HEK293 (cell line): ENCODE measurements at regions not wholly inside any gene's neighbourhood (a gene's known extent, or its start where the extent isn't known, plus 50 kb on each side); places are given as distances from the start of the nearest gene placed in this dataset.

Experiments used
- CTCF ChIA-PET: fragments of 350-600 bp; formaldehyde crosslinking; extraction: SDS; loops from one replicate; lab custom pipeline; 2021; ENCODE audit warnings: antibody characterized with exemption; lab: Yijun Ruan, JAX
- POLR2A ChIA-PET: fragments of 300-600 bp; formaldehyde crosslinking; extraction: SDS; loops from one replicate; lab custom pipeline; 2020; ENCODE audit warnings: antibody characterized with exemption, inconsistent platforms; lab: Yijun Ruan, JAX
- H3K27ac ChIP-seq: fragments of 200-500 bp; sonication (Bioruptor generic); 2 replicates; pipeline ENCODE4 v1.5.1; 2014; ENCODE audit warnings: low read depth, low read length, control low read depth, inconsistent platforms; ENCODE audit errors: extremely low read depth
- H3K36me3 ChIP-seq, 2 experiments: fragments of 200-500 bp in 1 of 2; sonication (Bioruptor generic) in 1 of 2; 1 replicate in 1 of 2; 2 replicates in 1 of 2; pipeline ENCODE4 v1.5.1; 2014 to 2017; ENCODE audit warnings: inconsistent platforms in 2 of 2, low read length in 2 of 2; ENCODE audit not compliant: control insufficient read depth in 2 of 2, insufficient read depth in 1 of 2
- H3K4me1 ChIP-seq: fragments of 200-500 bp; sonication (Bioruptor generic); 2 replicates; pipeline ENCODE4 v1.5.1; 2014; ENCODE audit warnings: mild to moderate bottlenecking, low read length, inconsistent platforms; ENCODE audit not compliant: control insufficient read depth, insufficient read depth
- H3K4me3 ChIP-seq: 2 replicates; pipeline ENCODE4 v1.5.1; 2011; ENCODE audit warnings: low read depth, mild to moderate bottlenecking, control low read depth, low read length, moderate library complexity
- H3K9me3 ChIP-seq: fragments of 200-500 bp; sonication (Bioruptor generic); 2 replicates; pipeline ENCODE4 v1.5.1; 2014; ENCODE audit warnings: low read depth, low read length, inconsistent platforms; ENCODE audit not compliant: control insufficient read depth, insufficient read depth
- HOXD13 ChIP-seq: sonication (generic); formaldehyde crosslinking; IDR thresholded peaks from 2 replicates; pipeline ENCODE4 v1.8.0; 2022; ENCODE audit warnings: missing genetic modification reagents, borderline replicate concordance
- IKZF3 ChIP-seq: fragments of 450-650 bp; IDR thresholded peaks from 2 replicates; pipeline ENCODE4 v1.5.0; 2018; ENCODE audit warnings: missing biosample characterization, mild to moderate bottlenecking, missing genetic modification characterization, moderate library complexity
- RBAK ChIP-seq: fragments of 450-650 bp; formaldehyde crosslinking; IDR thresholded peaks from 2 replicates; pipeline ENCODE4 v1.5.1; 2016; ENCODE audit warnings: missing biosample characterization, missing genetic modification characterization
- SP2 ChIP-seq: fragments of 450-650 bp; formaldehyde crosslinking; IDR thresholded peaks from 2 replicates; pipeline ENCODE4 v1.5.1; 2016; ENCODE audit warnings: missing biosample characterization, missing genetic modification characterization
- ZBTB8A ChIP-seq: fragments of 450-650 bp; formaldehyde crosslinking; IDR thresholded peaks from 2 replicates; pipeline ENCODE4 v1.5.1; 2016; ENCODE audit warnings: missing biosample characterization, missing genetic modification characterization
- ZNF121 ChIP-seq: fragments of 450-650 bp; formaldehyde crosslinking; IDR thresholded peaks from 2 replicates; pipeline ENCODE4 v1.5.1; 2016; ENCODE audit warnings: missing biosample characterization, missing genetic modification characterization
- ZNF132 ChIP-seq: fragments of 450-650 bp; formaldehyde crosslinking; IDR thresholded peaks from 2 replicates; pipeline ENCODE4 v1.5.1; 2017; ENCODE audit warnings: missing biosample characterization, missing genetic modification characterization, borderline replicate concordance
- ZNF157 ChIP-seq: fragments of 450-650 bp; formaldehyde crosslinking; IDR thresholded peaks from 2 replicates; pipeline ENCODE4 v1.5.1; 2016; ENCODE audit warnings: missing biosample characterization, missing genetic modification characterization
- ZNF16 ChIP-seq: fragments of 450-650 bp; formaldehyde crosslinking; IDR thresholded peaks from 2 replicates; pipeline ENCODE4 v1.5.1; 2016; ENCODE audit warnings: low read depth, missing biosample characterization, missing genetic modification characterization
- ZNF391 ChIP-seq: fragments of 450-650 bp; formaldehyde crosslinking; IDR thresholded peaks from 2 replicates; pipeline ENCODE4 v1.5.1; 2016; ENCODE audit warnings: low read depth, missing biosample characterization, missing genetic modification characterization, borderline replicate concordance
- ZNF501 ChIP-seq: fragments of 450-650 bp; formaldehyde crosslinking; IDR thresholded peaks from 2 replicates; pipeline ENCODE4 v1.5.1; 2016; ENCODE audit warnings: missing biosample characterization, missing genetic modification characterization
- ZNF548 ChIP-seq: fragments of 450-650 bp; formaldehyde crosslinking; IDR thresholded peaks from 2 replicates; pipeline ENCODE4 v1.5.1; 2016; ENCODE audit warnings: missing biosample characterization, missing genetic modification characterization
- ZNF776 ChIP-seq: fragments of 450-650 bp; formaldehyde crosslinking; IDR thresholded peaks from 2 replicates; pipeline ENCODE4 v1.5.0; 2017; ENCODE audit warnings: missing biosample characterization, missing genetic modification characterization, borderline replicate concordance
- TF ChIP-seq, protein P1 (sequence below): fragments of 450-650 bp; formaldehyde crosslinking; IDR thresholded peaks from 2 replicates; pipeline ENCODE4 v1.5.1; 2017; ENCODE audit warnings: missing biosample characterization, missing genetic modification characterization
- TF ChIP-seq, protein P2 (sequence below): fragments of 450-650 bp; formaldehyde crosslinking; IDR thresholded peaks from 2 replicates; pipeline ENCODE4 v1.5.1; 2016; ENCODE audit warnings: missing biosample characterization, missing genetic modification characterization
- TF ChIP-seq, protein P3 (sequence below): fragments of 450-650 bp; formaldehyde crosslinking; IDR thresholded peaks from 2 replicates; pipeline ENCODE4 v1.5.1; 2016; ENCODE audit warnings: missing biosample characterization, missing genetic modification characterization
- TF ChIP-seq, protein P4 (sequence below): fragments of 450-650 bp; formaldehyde crosslinking; IDR thresholded peaks from 2 replicates; pipeline ENCODE4 v1.5.1; 2016; ENCODE audit warnings: missing biosample characterization, missing genetic modification characterization, borderline replicate concordance
- TF ChIP-seq, protein P5 (sequence below): fragments of 450-650 bp; formaldehyde crosslinking; IDR thresholded peaks from 2 replicates; pipeline ENCODE4 v1.5.1; 2016; ENCODE audit warnings: missing biosample characterization, missing genetic modification characterization

DNA sequence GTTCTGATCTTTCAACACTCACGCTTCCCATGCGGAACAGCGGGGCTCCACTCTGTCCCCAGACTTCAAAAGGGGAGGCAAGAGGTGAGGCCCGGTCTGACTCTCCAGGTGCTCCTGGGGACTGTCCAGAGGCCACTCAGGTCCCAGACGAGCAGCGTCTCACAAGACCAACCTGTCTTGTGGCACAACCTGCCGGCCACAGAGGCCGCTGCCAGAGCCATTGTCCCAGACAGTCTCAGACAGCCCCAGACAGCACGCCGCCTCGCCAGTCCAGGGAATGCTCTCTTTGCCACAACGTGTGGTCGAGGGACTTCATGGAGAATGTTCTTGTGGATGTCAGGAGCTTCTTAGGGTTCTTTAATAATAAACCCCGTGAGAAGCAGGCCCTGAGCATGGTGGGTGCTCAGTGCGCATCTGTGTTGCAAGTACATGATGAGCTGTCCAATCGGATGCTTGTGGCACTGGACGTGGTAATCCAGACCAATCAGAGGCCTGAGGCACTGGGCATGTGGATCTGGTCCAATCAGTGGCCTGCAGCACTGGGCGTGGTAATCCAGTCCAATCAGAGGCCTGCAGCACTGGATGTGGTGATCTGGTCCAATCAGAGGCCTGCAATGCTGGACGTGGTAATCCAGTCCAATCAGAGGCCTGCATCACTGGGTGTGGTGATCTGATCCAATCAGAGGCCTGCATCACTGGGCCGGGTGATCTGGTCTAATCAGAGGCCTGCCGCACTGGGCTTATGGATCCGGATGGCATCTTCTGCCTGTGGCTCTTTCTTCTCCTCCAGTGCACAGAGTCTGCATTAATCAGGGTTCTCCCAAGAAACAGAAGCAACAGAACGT is 76.4 kb downstream of the TMEM18 start:
- CTCF ChIA-PET: no interaction called here
- H3K36me3 ChIP-seq: no peaks in the 10 kb centered on the region

DNA sequence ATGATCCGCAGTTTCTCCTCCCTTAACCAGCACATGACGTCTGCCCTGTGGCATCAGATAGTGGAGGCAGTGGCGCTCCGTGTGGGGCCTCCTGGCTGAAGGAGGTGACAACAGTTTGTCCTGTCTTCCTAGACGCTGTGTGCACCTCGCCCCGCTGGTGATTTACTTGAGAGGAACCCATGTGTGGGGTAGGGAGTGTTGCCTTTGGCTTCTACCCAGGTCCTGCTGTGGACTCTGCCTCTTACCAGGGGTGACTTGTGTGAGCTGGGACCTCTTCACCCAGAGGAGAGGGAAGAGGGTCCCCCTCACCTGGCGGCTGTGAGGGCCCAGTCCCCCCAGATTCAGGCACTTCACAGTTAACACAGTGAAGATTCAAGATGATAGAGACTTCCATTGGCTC is 77.6 kb downstream of the TMEM18 start:
- CTCF ChIA-PET: no interaction called here
- no peak overlapping the region for H3K27ac ChIP-seq
- no peaks in the 10 kb centered on the region for H3K36me3 ChIP-seq
- no peak for TF ChIP-seq ZNF132 (tag by site-specific recombination)
- TF ChIP-seq ZNF16 (tag by site-specific recombination): no peak
- TF ChIP-seq ZNF157: no peak
- TF ChIP-seq, protein P1, sequence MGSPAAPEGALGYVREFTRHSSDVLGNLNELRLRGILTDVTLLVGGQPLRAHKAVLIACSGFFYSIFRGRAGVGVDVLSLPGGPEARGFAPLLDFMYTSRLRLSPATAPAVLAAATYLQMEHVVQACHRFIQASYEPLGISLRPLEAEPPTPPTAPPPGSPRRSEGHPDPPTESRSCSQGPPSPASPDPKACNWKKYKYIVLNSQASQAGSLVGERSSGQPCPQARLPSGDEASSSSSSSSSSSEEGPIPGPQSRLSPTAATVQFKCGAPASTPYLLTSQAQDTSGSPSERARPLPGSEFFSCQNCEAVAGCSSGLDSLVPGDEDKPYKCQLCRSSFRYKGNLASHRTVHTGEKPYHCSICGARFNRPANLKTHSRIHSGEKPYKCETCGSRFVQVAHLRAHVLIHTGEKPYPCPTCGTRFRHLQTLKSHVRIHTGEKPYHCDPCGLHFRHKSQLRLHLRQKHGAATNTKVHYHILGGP (tag by site-specific recombination): no peak
- no peaks in the 10 kb centered on the region for H3K9me3 ChIP-seq
- H3K4me3 ChIP-seq: no peak overlapping the region
- POLR2A ChIA-PET: no interaction called here
- no peaks in the 10 kb centered on the region for H3K4me1 ChIP-seq

More for the DNA sequence above, 76.4 kb downstream of the TMEM18 start:
- no peak overlapping the region for H3K4me3 ChIP-seq
- TF ChIP-seq HOXD13 (CRISPR knock-in tag) (no peak), SP2 (tag by site-specific recombination) (peak; percentile 21; the same call in 1 of the 2 replicates)
- H3K9me3 ChIP-seq: no peaks in the 10 kb centered on the region
- POLR2A ChIA-PET: no interaction called here
- no peak overlapping the region for H3K27ac ChIP-seq
- H3K4me1 ChIP-seq: no peaks in the 10 kb centered on the region

DNA sequence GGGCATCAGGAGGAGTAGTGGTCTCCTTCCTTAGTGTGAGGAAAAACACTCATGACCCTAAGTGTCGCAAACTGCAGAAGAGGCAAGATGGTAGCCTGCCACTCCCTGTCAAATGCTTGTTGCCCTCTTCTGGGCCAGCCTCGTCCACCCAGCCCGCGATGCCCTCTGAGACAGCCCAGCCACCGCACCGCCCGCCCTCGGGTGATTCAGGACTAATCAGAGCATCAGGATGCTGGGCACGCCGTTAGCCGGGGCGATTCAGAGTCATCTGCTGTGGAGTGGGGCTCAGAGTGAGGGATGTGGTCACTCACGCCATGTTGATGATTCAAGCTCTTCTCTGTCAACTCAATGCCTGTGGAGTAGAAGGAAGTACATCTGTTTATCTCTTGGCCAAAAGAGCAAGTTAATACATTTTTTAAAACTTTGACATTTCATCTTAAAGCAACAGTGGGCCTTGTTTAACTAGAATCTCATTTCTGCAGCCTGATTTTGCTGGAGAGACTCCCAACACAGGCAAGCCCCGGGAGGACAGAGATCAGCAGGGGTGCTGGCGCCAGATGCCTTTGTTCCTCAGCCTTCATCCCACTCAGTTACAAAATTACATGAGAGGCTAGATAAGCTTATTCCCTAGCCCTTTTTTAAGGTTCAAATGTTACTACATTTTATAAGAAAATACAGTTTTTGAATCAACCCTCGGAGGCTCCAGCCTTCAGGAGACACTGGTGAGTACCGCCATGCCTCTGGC is 79.0 kb downstream of the TMEM18 start:
- Histone ChIP-seq H3K36me3 (no peaks in the 10 kb centered on the region), H3K27ac (no peak overlapping the region), H3K4me3 (no peak overlapping the region), H3K9me3 (no peaks in the 10 kb centered on the region), H3K4me1 (no peaks in the 10 kb centered on the region)
- TF ChIP-seq RBAK (tag by site-specific recombination) (no peak), ZNF548 (no peak), ZNF776 (no peak), HOXD13 (CRISPR knock-in tag) (no peak), ZNF121 (no peak)
- TF ChIP-seq, protein P2, sequence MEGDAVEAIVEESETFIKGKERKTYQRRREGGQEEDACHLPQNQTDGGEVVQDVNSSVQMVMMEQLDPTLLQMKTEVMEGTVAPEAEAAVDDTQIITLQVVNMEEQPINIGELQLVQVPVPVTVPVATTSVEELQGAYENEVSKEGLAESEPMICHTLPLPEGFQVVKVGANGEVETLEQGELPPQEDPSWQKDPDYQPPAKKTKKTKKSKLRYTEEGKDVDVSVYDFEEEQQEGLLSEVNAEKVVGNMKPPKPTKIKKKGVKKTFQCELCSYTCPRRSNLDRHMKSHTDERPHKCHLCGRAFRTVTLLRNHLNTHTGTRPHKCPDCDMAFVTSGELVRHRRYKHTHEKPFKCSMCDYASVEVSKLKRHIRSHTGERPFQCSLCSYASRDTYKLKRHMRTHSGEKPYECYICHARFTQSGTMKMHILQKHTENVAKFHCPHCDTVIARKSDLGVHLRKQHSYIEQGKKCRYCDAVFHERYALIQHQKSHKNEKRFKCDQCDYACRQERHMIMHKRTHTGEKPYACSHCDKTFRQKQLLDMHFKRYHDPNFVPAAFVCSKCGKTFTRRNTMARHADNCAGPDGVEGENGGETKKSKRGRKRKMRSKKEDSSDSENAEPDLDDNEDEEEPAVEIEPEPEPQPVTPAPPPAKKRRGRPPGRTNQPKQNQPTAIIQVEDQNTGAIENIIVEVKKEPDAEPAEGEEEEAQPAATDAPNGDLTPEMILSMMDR (tag by site-specific recombination): no peak
- POLR2A ChIA-PET: no interaction called here
- CTCF ChIA-PET: no interaction called here

DNA sequence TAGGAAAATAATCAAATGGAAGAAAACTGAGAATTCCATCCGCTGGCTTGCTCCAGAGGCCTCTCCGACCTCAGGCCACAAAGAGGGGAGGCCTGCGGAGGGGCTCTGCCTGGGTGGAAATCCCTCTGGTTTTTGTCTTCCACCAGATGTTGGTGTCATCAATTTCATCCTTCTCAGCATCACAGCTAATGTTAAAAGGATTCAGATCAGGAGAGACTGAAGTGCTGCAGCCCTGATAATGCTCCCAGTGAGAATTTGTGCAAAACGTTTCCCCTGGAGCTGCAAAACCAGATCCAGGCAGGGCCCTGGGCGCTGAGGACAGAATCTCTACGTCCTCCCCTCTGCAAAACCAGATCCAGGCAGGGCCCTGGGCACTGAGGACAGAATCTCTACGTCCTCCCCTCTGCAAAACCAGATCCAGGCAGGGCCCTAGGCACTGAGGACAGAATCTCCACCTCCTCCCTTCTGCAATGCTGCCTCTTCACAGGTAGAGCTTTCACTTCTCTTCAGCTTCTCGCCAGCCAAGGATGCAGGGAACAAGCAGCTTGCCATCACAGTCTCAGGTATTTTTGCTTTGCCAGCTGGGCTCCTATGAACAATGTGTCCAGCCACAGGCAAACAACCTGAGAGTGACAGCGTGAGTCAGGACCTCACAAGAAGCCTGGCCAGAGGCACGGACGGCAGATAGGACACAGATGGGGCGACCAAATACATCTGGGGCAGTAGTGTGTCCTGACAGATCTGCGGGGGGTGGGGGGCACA is 81.2 kb downstream of the TMEM18 start:
- Histone ChIP-seq H3K36me3 (no peaks in the 10 kb centered on the region), H3K9me3 (no peaks in the 10 kb centered on the region), H3K4me1 (no peaks in the 10 kb centered on the region), H3K4me3 (no peak overlapping the region), H3K27ac (no peak overlapping the region)
- ChIA-PET CTCF (no interaction called here), POLR2A (no interaction called here)
- TF ChIP-seq ZNF391 (tag by site-specific recombination) (no peak), ZBTB8A (tag by site-specific recombination) (no peak), ZNF501 (tag by site-specific recombination) (no peak), IKZF3 (tag by site-specific recombination) (no peak)
- TF ChIP-seq, protein P3, sequence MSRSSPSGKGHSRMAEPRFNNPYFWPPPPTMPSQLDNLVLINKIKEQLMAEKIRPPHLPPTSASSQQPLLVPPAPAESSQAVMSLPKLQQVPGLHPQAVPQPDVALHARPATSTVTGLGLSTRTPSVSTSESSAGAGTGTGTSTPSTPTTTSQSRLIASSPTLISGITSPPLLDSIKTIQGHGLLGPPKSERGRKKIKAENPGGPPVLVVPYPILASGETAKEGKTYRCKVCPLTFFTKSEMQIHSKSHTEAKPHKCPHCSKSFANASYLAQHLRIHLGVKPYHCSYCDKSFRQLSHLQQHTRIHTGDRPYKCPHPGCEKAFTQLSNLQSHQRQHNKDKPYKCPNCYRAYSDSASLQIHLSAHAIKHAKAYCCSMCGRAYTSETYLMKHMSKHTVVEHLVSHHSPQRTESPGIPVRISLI (tag by site-specific recombination): no peak
- TF ChIP-seq, protein P4, sequence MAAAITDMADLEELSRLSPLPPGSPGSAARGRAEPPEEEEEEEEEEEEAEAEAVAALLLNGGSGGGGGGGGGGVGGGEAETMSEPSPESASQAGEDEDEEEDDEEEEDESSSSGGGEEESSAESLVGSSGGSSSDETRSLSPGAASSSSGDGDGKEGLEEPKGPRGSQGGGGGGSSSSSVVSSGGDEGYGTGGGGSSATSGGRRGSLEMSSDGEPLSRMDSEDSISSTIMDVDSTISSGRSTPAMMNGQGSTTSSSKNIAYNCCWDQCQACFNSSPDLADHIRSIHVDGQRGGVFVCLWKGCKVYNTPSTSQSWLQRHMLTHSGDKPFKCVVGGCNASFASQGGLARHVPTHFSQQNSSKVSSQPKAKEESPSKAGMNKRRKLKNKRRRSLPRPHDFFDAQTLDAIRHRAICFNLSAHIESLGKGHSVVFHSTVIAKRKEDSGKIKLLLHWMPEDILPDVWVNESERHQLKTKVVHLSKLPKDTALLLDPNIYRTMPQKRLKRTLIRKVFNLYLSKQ (tag by site-specific recombination): no peak
- TF ChIP-seq, protein P5, sequence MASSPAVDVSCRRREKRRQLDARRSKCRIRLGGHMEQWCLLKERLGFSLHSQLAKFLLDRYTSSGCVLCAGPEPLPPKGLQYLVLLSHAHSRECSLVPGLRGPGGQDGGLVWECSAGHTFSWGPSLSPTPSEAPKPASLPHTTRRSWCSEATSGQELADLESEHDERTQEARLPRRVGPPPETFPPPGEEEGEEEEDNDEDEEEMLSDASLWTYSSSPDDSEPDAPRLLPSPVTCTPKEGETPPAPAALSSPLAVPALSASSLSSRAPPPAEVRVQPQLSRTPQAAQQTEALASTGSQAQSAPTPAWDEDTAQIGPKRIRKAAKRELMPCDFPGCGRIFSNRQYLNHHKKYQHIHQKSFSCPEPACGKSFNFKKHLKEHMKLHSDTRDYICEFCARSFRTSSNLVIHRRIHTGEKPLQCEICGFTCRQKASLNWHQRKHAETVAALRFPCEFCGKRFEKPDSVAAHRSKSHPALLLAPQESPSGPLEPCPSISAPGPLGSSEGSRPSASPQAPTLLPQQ: no peak
